ENCODE measurements at regions not wholly inside any gene's neighbourhood (a gene's known extent, or its start where the extent isn't known, plus 50 kb on each side); places are given as distances from the start of the nearest gene placed in this dataset.
A peak's percentile ranks its signal among the peaks of the same experiment; 100 is the strongest.
"Not testable (repeated sequence)": the region's sequence is repeated elsewhere in the genome, so short reads cannot be mapped to it uniquely, and the experiment has no call there.

DNA sequence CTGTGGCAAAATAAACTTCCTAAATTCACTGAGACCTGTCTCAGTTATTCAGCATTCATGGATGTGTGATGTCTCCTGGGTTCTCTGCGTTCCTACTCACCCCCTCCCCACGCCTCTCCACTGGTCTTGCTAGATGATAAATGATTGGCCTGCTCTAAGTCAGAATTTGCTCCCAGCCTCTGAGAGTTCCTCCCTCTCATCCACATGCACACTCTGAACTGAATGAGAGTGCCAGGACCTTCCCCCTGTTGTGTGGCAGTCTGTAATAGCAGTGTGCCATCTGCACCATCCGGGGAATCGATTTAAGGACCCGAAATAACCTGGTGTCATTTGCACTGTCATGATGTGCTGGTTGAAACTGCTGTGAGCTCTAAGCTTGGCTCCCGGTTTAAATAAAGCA lies 135.8 kb upstream of the AFDN start:
- Histone ChIP-seq H2AFZ (ENCODE audit: insufficient read depth, low read length, poor library complexity) (no peak overlapping the region), H3K18ac (ENCODE audit: low read length) (no peak overlapping the region), H2BK120ac (ENCODE audit: insufficient read depth, low read length, poor library complexity) (no peak overlapping the region), H3K4me1 (ENCODE audit: control insufficient read depth in 1 of 2, insufficient read depth in 2 of 2, low read length in 2 of 2) (peaks cover 3 to 6% of the 10 kb centered on the region in 2 experiments), H4K91ac (ENCODE audit: low read depth, low read length) (peak overlapping the region; percentile 19), H3K23ac (ENCODE audit: low read length) (no peak overlapping the region), H3K4me2 (ENCODE audit: low read length) (no peak overlapping the region), H3K27me3 (ENCODE audit: insufficient read depth, low read length) (no peaks in the 10 kb centered on the region), H3K36me3 (ENCODE audit: control insufficient read depth in 1 of 2, insufficient read depth in 2 of 2, low read length in 2 of 2) (no peaks in the 10 kb centered on the region), H3K4me3 (ENCODE audit: low read depth, low read length) (no peak overlapping the region), H3K4ac (ENCODE audit: low read depth, low read length) (no peak overlapping the region), H3K9ac (ENCODE audit: low read length) (no peak overlapping the region), H3K14ac (ENCODE audit: low read length) (no peak overlapping the region), H2AK5ac (ENCODE audit: low read length) (no peak overlapping the region), H3K27ac (ENCODE audit: low read depth, low read length) (no peak overlapping the region), H4K12ac (ENCODE audit: low read depth, low read length) (no peak overlapping the region), H3K9me3 (ENCODE audit: insufficient read depth, low read depth, low read length) (peaks cover 1% of the 10 kb centered on the region), H2BK12ac (ENCODE audit: low read length) (no peak overlapping the region), H3K79me2 (ENCODE audit: control insufficient read depth, insufficient read depth, low read length, poor library complexity) (no peaks in the 10 kb centered on the region), H2BK5ac (ENCODE audit: low read depth, low read length, poor library complexity) (no peak overlapping the region), H3K79me1 (ENCODE audit: low read length) (peaks cover 2% of the 10 kb centered on the region), H4K8ac (ENCODE audit: low read depth, low read length) (no peak overlapping the region)
- no CpG with 5 or more reads among the region's 6 CpGs for WGBS (ENCODE audit: extremely low coverage, insufficient coverage, insufficient read length)
- DNase-seq, result no peak

DNA sequence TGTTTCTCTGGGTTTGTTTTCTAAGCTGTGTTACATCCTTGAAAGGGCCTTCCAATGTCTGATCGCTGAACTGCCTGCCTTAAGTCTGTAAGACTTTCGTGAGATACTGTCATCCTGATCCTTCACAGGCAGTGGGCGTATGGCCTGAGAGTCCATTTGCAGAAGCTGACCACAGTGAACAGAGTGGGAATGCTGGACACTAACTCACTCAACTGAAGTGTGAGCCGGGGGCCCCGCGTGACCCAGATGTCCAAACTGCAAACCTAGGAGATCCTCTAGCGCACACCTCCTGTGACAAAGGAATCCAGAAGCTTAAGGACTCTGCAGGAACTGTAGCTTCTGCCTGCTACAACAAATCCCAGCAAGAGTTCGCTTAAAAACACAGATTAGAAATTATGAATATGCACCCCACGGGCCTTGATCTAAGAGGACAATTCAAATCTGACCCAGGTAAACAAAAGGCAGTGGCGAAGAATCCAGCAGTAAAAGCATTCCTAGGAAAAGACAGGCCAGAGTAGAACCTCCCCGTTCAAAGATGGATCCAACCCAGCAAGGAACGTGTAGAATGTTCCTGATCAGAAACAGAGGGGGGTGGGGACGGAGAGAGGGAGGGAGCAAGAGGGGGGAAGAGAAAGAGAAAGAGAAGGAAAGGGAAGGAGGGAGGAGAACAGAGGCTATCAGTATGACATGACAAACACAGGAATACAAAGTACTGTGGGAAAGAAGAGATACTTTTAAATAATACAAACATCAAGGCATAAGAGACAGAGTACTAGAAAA lies 135.0 kb upstream of the AFDN start:
- H3K4me2 ChIP-seq (ENCODE audit: low read length), result no peak overlapping the region
- H3K9ac ChIP-seq (ENCODE audit: low read length), result no peak overlapping the region
- no peaks in the 10 kb centered on the region for H3K79me2 ChIP-seq (ENCODE audit: control insufficient read depth, insufficient read depth, low read length, poor library complexity)
- peak overlapping the region; percentile 31 for H3K14ac ChIP-seq (ENCODE audit: low read length)
- no peak overlapping the region for H3K4me3 ChIP-seq (ENCODE audit: low read depth, low read length)
- peak overlapping the region; percentile 22 for H4K91ac ChIP-seq (ENCODE audit: low read depth, low read length)
- no peak overlapping the region for H3K27ac ChIP-seq (ENCODE audit: low read depth, low read length)
- no peak overlapping the region for H2AFZ ChIP-seq (ENCODE audit: insufficient read depth, low read length, poor library complexity)
- no peak overlapping the region for H2AK5ac ChIP-seq (ENCODE audit: low read length)
- no peak overlapping the region for H2BK5ac ChIP-seq (ENCODE audit: low read depth, low read length, poor library complexity)
- H3K27me3 ChIP-seq (ENCODE audit: insufficient read depth, low read length), result no peaks in the 10 kb centered on the region
- no peak for DNase-seq
- no peaks in the 10 kb centered on the region for H3K36me3 ChIP-seq (ENCODE audit: control insufficient read depth in 1 of 2, insufficient read depth in 2 of 2, low read length in 2 of 2)
- no peak overlapping the region for H3K4ac ChIP-seq (ENCODE audit: low read depth, low read length)
- H4K8ac ChIP-seq (ENCODE audit: low read depth, low read length), result no peak overlapping the region
- WGBS (ENCODE audit: extremely low coverage, insufficient coverage, insufficient read length), result no CpG with 5 or more reads among the region's 13 CpGs
- H3K79me1 ChIP-seq (ENCODE audit: low read length), result peaks cover 2% of the 10 kb centered on the region
- peak overlapping the region; percentile 11 for H2BK12ac ChIP-seq (ENCODE audit: low read length)
- no peak overlapping the region for H3K23ac ChIP-seq (ENCODE audit: low read length)
- H4K12ac ChIP-seq (ENCODE audit: low read depth, low read length), result no peak overlapping the region
- no peak overlapping the region for H3K18ac ChIP-seq (ENCODE audit: low read length)
- H2BK120ac ChIP-seq (ENCODE audit: insufficient read depth, low read length, poor library complexity), result no peak overlapping the region
- peaks cover 1% of the 10 kb centered on the region for H3K9me3 ChIP-seq (ENCODE audit: insufficient read depth, low read depth, low read length)
- peaks cover 6 to 9% of the 10 kb centered on the region in 2 experiments for H3K4me1 ChIP-seq (ENCODE audit: control insufficient read depth in 1 of 2, insufficient read depth in 2 of 2, low read length in 2 of 2)

DNA sequence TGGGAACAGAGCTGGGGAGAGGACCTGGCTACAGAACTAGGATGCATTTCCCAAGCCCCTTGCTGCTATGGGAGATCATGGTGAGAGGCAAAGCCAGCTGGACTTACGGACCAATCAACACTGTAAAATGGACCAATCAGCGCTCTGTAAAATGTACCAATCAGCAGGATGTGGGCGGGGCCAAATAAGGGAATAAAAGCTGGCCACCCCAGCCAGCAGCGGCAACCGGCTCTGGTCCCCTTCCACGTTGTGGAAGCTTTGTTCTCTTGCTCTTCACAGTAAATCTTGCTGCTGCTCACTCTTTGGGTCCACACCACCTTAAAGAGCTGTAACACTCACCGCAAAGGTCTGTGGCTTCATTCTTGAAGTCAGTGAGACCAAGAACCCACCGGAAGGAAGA lies 133.2 kb upstream of the AFDN start:
- H3K4me2 ChIP-seq (ENCODE audit: low read length); H3K27me3 ChIP-seq (ENCODE audit: insufficient read depth, low read length); H3K4me3 ChIP-seq (ENCODE audit: low read depth, low read length); H2BK120ac ChIP-seq (ENCODE audit: insufficient read depth, low read length, poor library complexity); H4K8ac ChIP-seq (ENCODE audit: low read depth, low read length); H3K14ac ChIP-seq (ENCODE audit: low read length); H2BK12ac ChIP-seq (ENCODE audit: low read length); H3K79me1 ChIP-seq (ENCODE audit: low read length); H2AFZ ChIP-seq (ENCODE audit: insufficient read depth, low read length, poor library complexity); H3K9me3 ChIP-seq (ENCODE audit: insufficient read depth, low read depth, low read length); H3K23ac ChIP-seq (ENCODE audit: low read length); DNase-seq; H2BK5ac ChIP-seq (ENCODE audit: low read depth, low read length, poor library complexity); H3K9ac ChIP-seq (ENCODE audit: low read length); H3K4ac ChIP-seq (ENCODE audit: low read depth, low read length); H3K27ac ChIP-seq (ENCODE audit: low read depth, low read length); H3K18ac ChIP-seq (ENCODE audit: low read length); H2AK5ac ChIP-seq (ENCODE audit: low read length); H4K12ac ChIP-seq (ENCODE audit: low read depth, low read length); H3K79me2 ChIP-seq (ENCODE audit: control insufficient read depth, insufficient read depth, low read length, poor library complexity); H3K36me3 ChIP-seq (ENCODE audit: control insufficient read depth in 1 of 2, insufficient read depth in 2 of 2, low read length in 2 of 2); H4K91ac ChIP-seq (ENCODE audit: low read depth, low read length): not testable (repeated sequence)
- WGBS (ENCODE audit: extremely low coverage, insufficient coverage, insufficient read length), result no CpG with 5 or more reads among the region's 8 CpGs
- H3K4me1 ChIP-seq (ENCODE audit: control insufficient read depth in 1 of 2, insufficient read depth in 2 of 2, low read length in 2 of 2), result peaks cover 10 to 11% of the 10 kb centered on the region in 2 experiments

DNA sequence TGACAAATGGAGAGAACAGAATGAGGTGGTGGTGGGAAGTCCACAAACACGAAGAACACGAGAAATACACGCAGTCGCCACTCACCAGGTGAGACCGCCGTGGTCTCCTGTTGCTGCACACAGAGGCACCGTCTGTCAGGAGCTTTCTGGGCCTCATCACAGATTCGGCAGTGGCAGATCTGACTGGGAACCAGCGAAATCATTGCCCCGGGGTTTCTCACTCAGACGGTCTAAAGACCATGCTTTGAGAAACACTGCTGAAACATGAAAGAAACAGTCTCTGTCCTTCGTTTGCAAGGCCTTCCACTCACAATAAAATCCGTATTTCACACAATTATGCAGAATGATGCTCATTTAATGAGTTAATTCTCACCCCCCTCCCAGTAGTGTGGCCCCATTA lies 130.9 kb upstream of the AFDN start:
- Histone ChIP-seq H3K4me3 (ENCODE audit: low read depth, low read length) (no peak overlapping the region), H3K27ac (ENCODE audit: low read depth, low read length) (no peak overlapping the region), H3K14ac (ENCODE audit: low read length) (no peak overlapping the region), H3K4me1 (ENCODE audit: control insufficient read depth in 1 of 2, insufficient read depth in 2 of 2, low read length in 2 of 2) (peaks cover 17 to 24% of the 10 kb centered on the region in 2 experiments), H3K79me2 (ENCODE audit: control insufficient read depth, insufficient read depth, low read length, poor library complexity) (peaks cover 2% of the 10 kb centered on the region), H3K79me1 (ENCODE audit: low read length) (peaks cover 10% of the 10 kb centered on the region), H4K8ac (ENCODE audit: low read depth, low read length) (no peak overlapping the region), H2BK5ac (ENCODE audit: low read depth, low read length, poor library complexity) (no peak overlapping the region), H4K12ac (ENCODE audit: low read depth, low read length) (no peak overlapping the region), H3K9ac (ENCODE audit: low read length) (no peak overlapping the region), H3K4ac (ENCODE audit: low read depth, low read length) (no peak overlapping the region), H3K4me2 (ENCODE audit: low read length) (no peak overlapping the region), H4K91ac (ENCODE audit: low read depth, low read length) (peak overlapping the region; percentile 50), H2BK12ac (ENCODE audit: low read length) (peak overlapping the region; percentile 25), H3K18ac (ENCODE audit: low read length) (no peak overlapping the region), H2AFZ (ENCODE audit: insufficient read depth, low read length, poor library complexity) (no peak overlapping the region), H2BK120ac (ENCODE audit: insufficient read depth, low read length, poor library complexity) (no peak overlapping the region), H2AK5ac (ENCODE audit: low read length) (no peak overlapping the region), H3K23ac (ENCODE audit: low read length) (no peak overlapping the region), H3K27me3 (ENCODE audit: insufficient read depth, low read length) (no peaks in the 10 kb centered on the region), H3K36me3 (ENCODE audit: control insufficient read depth in 1 of 2, insufficient read depth in 2 of 2, low read length in 2 of 2) (no peaks in the 10 kb centered on the region), H3K9me3 (ENCODE audit: insufficient read depth, low read depth, low read length) (peaks cover 3% of the 10 kb centered on the region)
- WGBS (ENCODE audit: extremely low coverage, insufficient coverage, insufficient read length), result no CpG with 5 or more reads among the region's 13 CpGs
- no peak for DNase-seq
